BJ (cell line): ENCODE measurements at regions not wholly inside any gene's neighbourhood (a gene's known extent, or its start where the extent isn't known, plus 50 kb on each side); places are given as distances from the start of the nearest gene placed in this dataset.

Experiments used
- CTCF ChIA-PET: fragments of 350-600 bp; formaldehyde crosslinking; extraction: SDS; loops from one replicate; lab custom pipeline; 2021; ENCODE audit warnings: antibody characterized with exemption, inconsistent platforms; lab: Yijun Ruan, JAX
- POLR2A ChIA-PET: fragments of 300-600 bp; sonication (Branson Sonifier 250); formaldehyde crosslinking; extraction: SDS; loops from one replicate; lab custom pipeline; 2021; ENCODE audit warnings: antibody characterized with exemption; lab: Charles Lee
- DNase-seq: peaks from one replicate; pipeline ENCODE4 v3.0.0-alpha.2; 2011; ENCODE audit warnings: low read depth
- H3K27me3 ChIP-seq: 2 replicates; pipeline ENCODE4 v1.6.0; 2011; ENCODE audit warnings: low read length; ENCODE audit not compliant: control insufficient read depth, insufficient read depth
- H3K36me3 ChIP-seq: 2 replicates; pipeline ENCODE4 v1.5.1; 2011; ENCODE audit warnings: low read length; ENCODE audit not compliant: control insufficient read depth, insufficient read depth
- H3K4me3 ChIP-seq: 2 replicates; pipeline ENCODE4 v1.5.1; 2011; ENCODE audit warnings: low read depth, mild to moderate bottlenecking, control low read depth, low read length
- CTCF ChIP-seq: IDR thresholded peaks from 2 replicates; pipeline ENCODE4 v1.5.1; 2011; ENCODE audit warnings: low read depth, mild to moderate bottlenecking, control low read depth, inconsistent platforms, low read length, moderate library complexity; ENCODE audit not compliant: insufficient read depth

GRCh38 chr5:167793700-167794099 is 497.7 kb upstream of the WWC1 start:
- Histone ChIP-seq H3K27me3 (no peaks in the 10 kb centered on the region; the same call in 1 of the 2 replicates), H3K4me3 (no peak overlapping the region), H3K36me3 (no peaks in the 10 kb centered on the region)
- DNase-seq = no peak
- TF ChIP-seq CTCF = no peak
- ChIA-PET CTCF (interaction anchor here (1.0 kb wide), 1 partner anchor 206 kb away, joined by 4 read pairs; no protein-coding TSS in a partner anchor), POLR2A (no interaction called here)

- no peak for TF ChIP-seq CTCF
- no peak for DNase-seq
- ChIA-PET POLR2A (no interaction called here), CTCF (no interaction called here)
- Histone ChIP-seq H3K27me3 (no peaks in the 10 kb centered on the region; the same call in 1 of the 2 replicates), H3K36me3 (no peaks in the 10 kb centered on the region), H3K4me3 (no peak overlapping the region)
Measured at GRCh38 chr5:167794121-167794520, 497.3 kb upstream of the WWC1 start.

- Histone ChIP-seq H3K36me3 (no peaks in the 10 kb centered on the region), H3K4me3 (no peak overlapping the region), H3K27me3 (no peaks in the 10 kb centered on the region; the same call in 1 of the 2 replicates)
- DNase-seq = no peak
- CTCF ChIA-PET = no interaction called here
- TF ChIP-seq CTCF = no peak
- POLR2A ChIA-PET = no interaction called here
Measured at GRCh38 chr5:167796672-167797071, 494.8 kb upstream of the WWC1 start.

GRCh38 chr5:167797933-167798332 is 493.5 kb upstream of the WWC1 start:
- no peak for DNase-seq
- POLR2A ChIA-PET = interaction anchor here (0.6 kb wide), 1 partner anchor 118 kb away, joined by 3 read pairs; no protein-coding TSS in a partner anchor
- CTCF ChIA-PET = interaction anchor here (1.1 kb wide), 1 partner anchor 422 kb away, joined by 3 read pairs; no protein-coding TSS in a partner anchor
- Histone ChIP-seq H3K27me3 (no peaks in the 10 kb centered on the region; the same call in 1 of the 2 replicates), H3K4me3 (no peak overlapping the region), H3K36me3 (no peaks in the 10 kb centered on the region)
- no peak for TF ChIP-seq CTCF

GRCh38 chr5:167798448-167798847 is 493.0 kb upstream of the WWC1 start:
- Histone ChIP-seq H3K4me3 (no peak overlapping the region), H3K27me3 (no peaks in the 10 kb centered on the region; the same call in 1 of the 2 replicates), H3K36me3 (no peaks in the 10 kb centered on the region)
- ChIA-PET POLR2A (interaction anchor here (0.6 kb wide), 1 partner anchor 118 kb away, joined by 3 read pairs; no protein-coding TSS in a partner anchor), CTCF (interaction anchor here (0.9 to 1.1 kb wide), 2 partner anchors 422 to 470 kb away, joined by 3 read pairs; no protein-coding TSS in a partner anchor)
- no peak for TF ChIP-seq CTCF
- DNase-seq = no peak
